Sciatic nerve (tissue), 2 donors: ENCODE measurements at regions not wholly inside any gene's neighbourhood (a gene's known extent, or its start where the extent isn't known, plus 50 kb on each side); places are given as distances from the start of the nearest gene placed in this dataset.
A peak's percentile ranks its signal among the peaks of the same experiment; 100 is the strongest.
"Not testable (repeated sequence)": the region's sequence is repeated elsewhere in the genome, so short reads cannot be mapped to it uniquely, and the experiment has no call there.

ENCODE experiments used
- ATAC-seq: fragments of 200-7000 bp; cut with Tn5 transposase; one replicate; pipeline ENCODE4 v1.9.1; 2020; ENCODE audit warnings: mild to moderate bottlenecking, moderate library complexity
- DNase-seq: peaks from one replicate; pipeline ENCODE4 v3.0.0-alpha.2; 2020; ENCODE audit warnings: low spot score
- intact Hi-C: fragments of 100-400 bp; cut with DNase I; formaldehyde crosslinking; loops from one replicate; pipeline ENCODE4 v1.14.2; 2022
- donor health status: DM: no; HTN: no; CAD: no.
- donor health status: DM: no; HTN: no; CAD: no.

GRCh38 chr4:186812592-186812991 is 88.9 kb upstream of the FAT1 start:
- no peak for ATAC-seq
- intact Hi-C loops = no loop called here
- DNase-seq = no peak

- intact Hi-C loops = no loop called here
- DNase-seq (no peak), ATAC-seq (no peak)
Measured at GRCh38 chr4:186813377-186814068, 89.9 kb upstream of the FAT1 start.

- intact Hi-C loops = no loop called here
- ATAC-seq (no peak), DNase-seq (no peak)
Measured at GRCh38 chr4:186814535-186815070, 90.9 kb upstream of the FAT1 start.

- ATAC-seq = no peak
- no peak for DNase-seq
- intact Hi-C loops = no loop called here
Measured at GRCh38 chr4:186819342-186820086, 95.9 kb upstream of the FAT1 start.

- ATAC-seq (no peak), DNase-seq (peak; percentile 62)
- intact Hi-C loops = no loop called here
Measured at GRCh38 chr4:186820391-186820891, 96.8 kb upstream of the FAT1 start.

- ATAC-seq = no peak
- intact Hi-C loops = no loop called here
Measured at GRCh38 chr4:186823989-186824388, 100.3 kb upstream of the FAT1 start.

GRCh38 chr4:186825069-186825468 is 101.4 kb upstream of the FAT1 start:
- DNase-seq (no peak), ATAC-seq (no peak)
- intact Hi-C loops = no loop called here

More at GRCh38 chr4:186823989-186824388, 100.3 kb upstream of the FAT1 start:
- DNase-seq = no peak

- ATAC-seq (no peak), DNase-seq (no peak)
- intact Hi-C loops = no loop called here
Measured at GRCh38 chr4:186826006-186826405, 102.3 kb upstream of the FAT1 start.

GRCh38 chr4:186826846-186827533 is 103.3 kb upstream of the FAT1 start:
- intact Hi-C loops = no loop called here
- no peak for ATAC-seq
- DNase-seq = no peak

- intact Hi-C loops = no loop called here
- DNase-seq (no peak), ATAC-seq (no peak)
Measured at GRCh38 chr4:186827534-186827897, 103.9 kb upstream of the FAT1 start.

GRCh38 chr4:186829097-186829496 is 105.4 kb upstream of the FAT1 start:
- intact Hi-C loops = no loop called here
- ATAC-seq = no peak

GRCh38 chr4:186829740-186830449 is 106.2 kb upstream of the FAT1 start:
- ATAC-seq (no peak), DNase-seq (no peak)
- intact Hi-C loops = no loop called here

More at GRCh38 chr4:186829097-186829496, 105.4 kb upstream of the FAT1 start:
- no peak for DNase-seq

GRCh38 chr4:186831574-186831973 is 107.9 kb upstream of the FAT1 start:
- ATAC-seq (no peak), DNase-seq (no peak)
- intact Hi-C loops = no loop called here

- intact Hi-C loops = no loop called here
- no peak for ATAC-seq
- DNase-seq = no peak
Measured at GRCh38 chr4:186832906-186833305, 109.2 kb upstream of the FAT1 start.

GRCh38 chr4:186837463-186837862 is 113.8 kb upstream of the FAT1 start:
- intact Hi-C loops, DNase-seq, ATAC-seq: not testable (repeated sequence)

GRCh38 chr4:186838295-186838694 is 114.6 kb upstream of the FAT1 start:
- ATAC-seq (no peak), DNase-seq (no peak)
- intact Hi-C loops = no loop called here

GRCh38 chr4:186839122-186840037 is 115.7 kb upstream of the FAT1 start:
- ATAC-seq (peak; percentile 77), DNase-seq (peak; percentile 71)
- intact Hi-C loops = no loop called here

GRCh38 chr4:186840222-186840701 is 116.6 kb upstream of the FAT1 start:
- DNase-seq (peak; percentile 82), ATAC-seq (peak; percentile 95)
- intact Hi-C loops = no loop called here
